Left colon (tissue), 2 donors: ENCODE measurements at regions not wholly inside any gene's neighbourhood (a gene's known extent, or its start where the extent isn't known, plus 50 kb on each side); places are given as distances from the start of the nearest gene placed in this dataset.
"Not testable (repeated sequence)": the region's sequence is repeated elsewhere in the genome, so short reads cannot be mapped to it uniquely, and the experiment has no call there.

Experiments used
- ATAC-seq: fragments of 200-7000 bp; cut with Tn5 transposase; one replicate; pipeline ENCODE4 v1.9.1; 2020; ENCODE audit warnings: mild to moderate bottlenecking, moderate library complexity
- DNase-seq, 2 donors: peaks; one replicate each; pipeline ENCODE4 v3.0.0-alpha.2; 2020
- intact Hi-C, 2 donors: fragments of 100-400 bp; cut with DNase I in 1 of 2; cut with micrococcal nuclease in 1 of 2; formaldehyde crosslinking; loops; one replicate each; pipeline versions ENCODE4 v1.11.2 to v1.14.0; 2022; cut with DNase I, micrococcal nuclease
- donor health status: DM: no; HTN: no; CAD: no.
- donor health status: DM: yes; HTN: yes; CAD: no.

- intact Hi-C loops, result no loop called here
- DNase-seq, result no peak
Measured at GRCh38 chr12:83784298-83784890, 1097.7 kb downstream of the TMTC2 start.

DNA sequence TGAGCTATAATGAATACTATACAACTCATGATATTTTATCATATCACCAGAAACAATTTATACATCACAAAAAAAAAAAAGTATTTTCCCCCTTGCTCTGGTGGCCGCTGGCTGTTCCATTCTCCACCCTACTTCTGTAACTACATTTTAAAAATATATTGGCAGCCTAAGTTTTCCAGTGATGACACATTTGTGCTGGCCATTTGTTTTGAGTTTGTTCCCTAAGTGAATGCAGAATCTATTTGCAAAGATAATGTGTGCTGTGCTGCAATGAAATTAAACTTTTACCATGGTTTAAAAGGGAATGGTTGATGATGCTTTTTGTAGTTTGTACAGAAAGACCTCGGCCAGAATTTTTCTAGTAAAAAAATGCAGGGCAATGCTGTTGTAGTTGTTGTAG lies 1092.8 kb downstream of the TMTC2 start:
- intact Hi-C loops, result no loop called here
- DNase-seq, result no peak

More at GRCh38 chr12:83784298-83784890, 1097.7 kb downstream of the TMTC2 start:
- ATAC-seq, result no peak

GRCh38 chr12:83769151-83769550 lies 1082.4 kb downstream of the TMTC2 start:
- no peak for ATAC-seq
- no peak for DNase-seq
- intact Hi-C loops, result no loop called here

More for the DNA sequence above, 1092.8 kb downstream of the TMTC2 start:
- ATAC-seq, result no peak

- intact Hi-C loops, result no loop called here
- ATAC-seq (no peak), DNase-seq (no peak)
Measured at GRCh38 chr12:83767723-83768122, 1081.0 kb downstream of the TMTC2 start.

DNA sequence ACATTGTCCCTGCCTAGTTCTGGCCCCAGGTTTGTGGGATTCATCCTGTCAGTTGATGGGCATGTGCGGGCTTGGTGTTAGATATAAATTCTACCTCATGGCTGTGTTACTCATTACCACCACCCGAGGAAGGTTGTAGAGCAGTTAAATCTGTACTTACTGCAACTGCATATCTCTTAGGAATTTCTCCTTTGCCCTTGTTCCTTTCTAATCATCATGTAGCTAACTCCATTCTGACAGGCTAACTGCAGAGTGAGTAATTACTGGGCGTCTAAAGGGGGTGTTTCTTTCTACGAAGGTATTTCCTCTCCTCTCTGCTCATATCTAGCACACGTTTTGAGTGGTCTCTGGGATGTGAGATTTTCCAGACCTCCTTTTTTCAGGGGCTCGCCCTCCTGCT lies 1076.7 kb downstream of the TMTC2 start:
- no peak for ATAC-seq
- intact Hi-C loops, result no loop called here
- DNase-seq, result no peak

DNA sequence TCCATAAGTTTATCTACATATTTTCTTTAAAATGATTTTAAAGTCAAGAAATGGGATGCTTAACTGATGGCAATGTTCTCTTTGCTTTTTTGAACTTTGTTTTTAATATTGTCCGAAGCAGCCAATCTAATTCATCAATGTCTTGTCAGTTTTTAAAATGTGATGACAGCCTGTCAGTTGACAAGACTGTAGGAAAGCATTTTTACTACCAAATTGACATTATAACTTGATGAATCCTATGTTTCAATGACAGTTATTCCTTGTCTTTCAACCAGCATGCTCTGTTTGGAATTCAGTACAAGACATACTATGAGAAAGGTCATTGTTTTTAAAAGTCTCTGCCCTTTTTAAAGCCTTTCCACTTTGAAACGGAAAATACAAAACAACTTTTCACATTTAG lies 1073.2 kb downstream of the TMTC2 start:
- intact Hi-C loops, result no loop called here
- DNase-seq (no peak), ATAC-seq (no peak)

- intact Hi-C loops, result no loop called here
- DNase-seq (no peak), ATAC-seq (no peak)
Measured at GRCh38 chr12:83758888-83759631, 1072.4 kb downstream of the TMTC2 start.

GRCh38 chr12:83753904-83754303 lies 1067.2 kb downstream of the TMTC2 start:
- intact Hi-C loops, result no loop called here
- ATAC-seq, result no peak
- no peak for DNase-seq

GRCh38 chr12:83753205-83753604 lies 1066.5 kb downstream of the TMTC2 start:
- ATAC-seq (no peak), DNase-seq (no peak)
- intact Hi-C loops, result no loop called here

- DNase-seq (no peak), ATAC-seq (no peak)
- intact Hi-C loops, result no loop called here
Measured at GRCh38 chr12:83739607-83740006, 1052.9 kb downstream of the TMTC2 start.

DNA sequence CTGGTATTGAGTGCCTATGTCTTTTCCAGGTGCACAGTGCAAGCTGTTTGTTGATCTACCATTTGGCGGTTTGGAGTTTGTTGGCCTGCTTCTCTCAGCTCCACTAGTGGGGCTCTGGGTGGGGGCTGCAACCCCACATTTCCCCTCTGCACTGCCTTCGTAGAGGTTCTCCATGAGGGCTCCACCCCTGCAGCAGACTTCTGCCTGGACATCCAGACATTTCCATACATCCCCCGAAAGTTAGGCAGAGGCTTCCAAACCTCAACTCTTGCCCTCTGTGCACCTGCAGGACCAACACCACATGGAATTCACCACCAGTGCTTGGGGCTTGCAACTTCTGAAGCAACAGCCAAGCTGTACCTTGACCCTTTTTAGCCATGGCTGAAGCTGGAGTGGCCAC lies 1024.1 kb downstream of the TMTC2 start:
- no peak for DNase-seq
- no peak for ATAC-seq
- intact Hi-C loops, result no loop called here

GRCh38 chr12:83709899-83710298 lies 1023.2 kb downstream of the TMTC2 start:
- no peak for ATAC-seq
- intact Hi-C loops, result no loop called here
- DNase-seq, result no peak

- ATAC-seq (no peak), DNase-seq (no peak)
- intact Hi-C loops, result no loop called here
Measured at GRCh38 chr12:83700838-83701237, 1014.1 kb downstream of the TMTC2 start.

GRCh38 chr12:83696311-83696710 lies 1009.6 kb downstream of the TMTC2 start:
- ATAC-seq, intact Hi-C loops, DNase-seq: not testable (repeated sequence)

GRCh38 chr12:83691730-83692129 lies 1005.0 kb downstream of the TMTC2 start:
- no peak for DNase-seq
- intact Hi-C loops, result no loop called here
- ATAC-seq, result no peak

GRCh38 chr12:83690465-83690864 lies 1003.8 kb downstream of the TMTC2 start:
- ATAC-seq (no peak), DNase-seq (no peak)
- intact Hi-C loops, result no loop called here

GRCh38 chr12:83689333-83689732 lies 1002.6 kb downstream of the TMTC2 start:
- ATAC-seq (no peak), DNase-seq (no peak)
- intact Hi-C loops, result no loop called here

- intact Hi-C loops, result no loop called here
- DNase-seq (no peak), ATAC-seq (no peak)
Measured at GRCh38 chr12:83676781-83677295, 990.1 kb downstream of the TMTC2 start.

GRCh38 chr12:83666690-83667089 lies 980.0 kb downstream of the TMTC2 start:
- DNase-seq (no peak), ATAC-seq (no peak)
- intact Hi-C loops, result no loop called here

- ATAC-seq, result no peak
- DNase-seq, result no peak
- intact Hi-C loops, result no loop called here
Measured at GRCh38 chr12:83665634-83666218, 979.0 kb downstream of the TMTC2 start.
